ENCODE measurements at regions not wholly inside any gene's neighbourhood (a gene's known extent, or its start where the extent isn't known, plus 50 kb on each side); places are given as distances from the start of the nearest gene placed in this dataset.

DNA sequence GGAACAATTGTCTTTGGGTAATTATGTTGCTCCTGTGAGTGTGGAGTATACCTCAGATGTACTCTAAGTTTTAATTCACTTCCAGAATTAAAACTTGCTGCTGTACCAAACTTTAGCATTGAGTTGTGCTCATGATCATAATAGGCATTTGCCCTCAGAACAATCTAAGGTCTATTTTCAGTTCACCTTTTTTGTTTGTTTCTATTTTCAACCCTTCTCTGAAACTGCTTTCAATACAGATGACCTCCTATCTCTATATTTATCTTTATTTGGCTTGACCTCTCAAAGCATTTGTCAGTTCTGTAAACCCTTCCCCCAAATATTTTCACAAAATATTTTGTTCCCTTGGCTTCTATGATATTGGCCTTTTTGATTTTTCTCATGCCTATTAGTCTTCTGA, 873.0 kb downstream of the OLFM4 start:
- Histone ChIP-seq H3K18ac (ENCODE audit: extremely low read depth, low read length) (no peak overlapping the region), H2BK20ac (ENCODE audit: low read length) (no peak overlapping the region), H2AFZ (ENCODE audit: low read length) (no peak overlapping the region), H3K36me3 (ENCODE audit: control insufficient read depth in 2 of 4, insufficient read depth in 4 of 4, low read length in 3 of 4) (no peaks in the 10 kb centered on the region), H4K5ac (ENCODE audit: insufficient read length, low read depth, low read length) (no peak overlapping the region), H3K79me2 (ENCODE audit: control insufficient read depth in 1 of 2, insufficient read depth in 2 of 2, low read length in 2 of 2) (no peaks in the 10 kb centered on the region), H3K4me3 (ENCODE audit: extremely low read depth in 1 of 4, insufficient read depth in 2 of 4, low read depth in 3 of 4, low read length in 4 of 4) (no peak overlapping the region), H3K79me1 (ENCODE audit: low read depth, low read length) (no peaks in the 10 kb centered on the region), H2BK15ac (ENCODE audit: low read length) (no peak overlapping the region), H3K23ac (ENCODE audit: insufficient read length) (no peak overlapping the region), H2BK12ac (ENCODE audit: low read depth, low read length) (no peak overlapping the region), H3K56ac (replicated peaks; ENCODE audit: insufficient read length, low read depth, low read length) (no peak overlapping the region), H3K14ac (ENCODE audit: insufficient read length) (no peak overlapping the region), H3K27ac (ENCODE audit: low read depth, low read length) (no peak overlapping the region), H3K4me2 (ENCODE audit: insufficient read depth in 1 of 2, low read depth in 2 of 2, low read length in 2 of 2) (no peak overlapping the region), H4K20me1 (replicated peaks in 1 of 2; ENCODE audit: control insufficient read depth in 1 of 2, insufficient read depth in 2 of 2, low read length in 2 of 2) (no peaks in the 10 kb centered on the region), H3K23me2 (ENCODE audit: low read depth, low read length) (no peaks in the 10 kb centered on the region), H2BK120ac (replicated peaks; ENCODE audit: low read depth, low read length) (no peak overlapping the region), H3K9ac (replicated peaks in 1 of 4; ENCODE audit: extremely low read depth in 1 of 4, low read depth in 3 of 4, low read length in 3 of 4) (no peak overlapping the region), H3K27me3 (replicated peaks in 1 of 4; ENCODE audit: control insufficient read depth in 3 of 4, extremely low read depth in 1 of 4, insufficient read depth in 3 of 4, low read length in 3 of 4) (no peaks in the 10 kb centered on the region), H3K4ac (replicated peaks; ENCODE audit: insufficient read length, low read depth, low read length) (no peak overlapping the region), H2BK5ac (ENCODE audit: low read depth, low read length) (no peak overlapping the region), H2AK5ac (ENCODE audit: low read depth, low read length) (no peak overlapping the region), H4K91ac (replicated peaks; ENCODE audit: insufficient read length, low read length) (no peak overlapping the region), H4K8ac (ENCODE audit: extremely low read depth, insufficient read depth, low read length) (no peak overlapping the region), H3K4me1 (replicated peaks in 1 of 4; ENCODE audit: control insufficient read depth in 3 of 4, insufficient read depth in 4 of 4, low read length in 3 of 4) (no peaks in the 10 kb centered on the region), H3K9me3 (ENCODE audit: insufficient read depth in 2 of 2, low read depth in 1 of 2, low read length in 1 of 2) (no peaks in the 10 kb centered on the region)
- ChIA-PET CTCF (ENCODE audit: partially characterized antibody) (no interaction called here), POLR2A (ENCODE audit: partially characterized antibody) (no interaction called here)
- DNase-seq (ENCODE audit: low read depth in 1 of 2, low spot score in 2 of 2) = no peak
- FAIRE-seq = no peak
- no peak for TF ChIP-seq SUZ12 (IDR thresholded peaks at IDR 0.05; ENCODE audit: low read length)
- TF ChIP-seq, protein P1, sequence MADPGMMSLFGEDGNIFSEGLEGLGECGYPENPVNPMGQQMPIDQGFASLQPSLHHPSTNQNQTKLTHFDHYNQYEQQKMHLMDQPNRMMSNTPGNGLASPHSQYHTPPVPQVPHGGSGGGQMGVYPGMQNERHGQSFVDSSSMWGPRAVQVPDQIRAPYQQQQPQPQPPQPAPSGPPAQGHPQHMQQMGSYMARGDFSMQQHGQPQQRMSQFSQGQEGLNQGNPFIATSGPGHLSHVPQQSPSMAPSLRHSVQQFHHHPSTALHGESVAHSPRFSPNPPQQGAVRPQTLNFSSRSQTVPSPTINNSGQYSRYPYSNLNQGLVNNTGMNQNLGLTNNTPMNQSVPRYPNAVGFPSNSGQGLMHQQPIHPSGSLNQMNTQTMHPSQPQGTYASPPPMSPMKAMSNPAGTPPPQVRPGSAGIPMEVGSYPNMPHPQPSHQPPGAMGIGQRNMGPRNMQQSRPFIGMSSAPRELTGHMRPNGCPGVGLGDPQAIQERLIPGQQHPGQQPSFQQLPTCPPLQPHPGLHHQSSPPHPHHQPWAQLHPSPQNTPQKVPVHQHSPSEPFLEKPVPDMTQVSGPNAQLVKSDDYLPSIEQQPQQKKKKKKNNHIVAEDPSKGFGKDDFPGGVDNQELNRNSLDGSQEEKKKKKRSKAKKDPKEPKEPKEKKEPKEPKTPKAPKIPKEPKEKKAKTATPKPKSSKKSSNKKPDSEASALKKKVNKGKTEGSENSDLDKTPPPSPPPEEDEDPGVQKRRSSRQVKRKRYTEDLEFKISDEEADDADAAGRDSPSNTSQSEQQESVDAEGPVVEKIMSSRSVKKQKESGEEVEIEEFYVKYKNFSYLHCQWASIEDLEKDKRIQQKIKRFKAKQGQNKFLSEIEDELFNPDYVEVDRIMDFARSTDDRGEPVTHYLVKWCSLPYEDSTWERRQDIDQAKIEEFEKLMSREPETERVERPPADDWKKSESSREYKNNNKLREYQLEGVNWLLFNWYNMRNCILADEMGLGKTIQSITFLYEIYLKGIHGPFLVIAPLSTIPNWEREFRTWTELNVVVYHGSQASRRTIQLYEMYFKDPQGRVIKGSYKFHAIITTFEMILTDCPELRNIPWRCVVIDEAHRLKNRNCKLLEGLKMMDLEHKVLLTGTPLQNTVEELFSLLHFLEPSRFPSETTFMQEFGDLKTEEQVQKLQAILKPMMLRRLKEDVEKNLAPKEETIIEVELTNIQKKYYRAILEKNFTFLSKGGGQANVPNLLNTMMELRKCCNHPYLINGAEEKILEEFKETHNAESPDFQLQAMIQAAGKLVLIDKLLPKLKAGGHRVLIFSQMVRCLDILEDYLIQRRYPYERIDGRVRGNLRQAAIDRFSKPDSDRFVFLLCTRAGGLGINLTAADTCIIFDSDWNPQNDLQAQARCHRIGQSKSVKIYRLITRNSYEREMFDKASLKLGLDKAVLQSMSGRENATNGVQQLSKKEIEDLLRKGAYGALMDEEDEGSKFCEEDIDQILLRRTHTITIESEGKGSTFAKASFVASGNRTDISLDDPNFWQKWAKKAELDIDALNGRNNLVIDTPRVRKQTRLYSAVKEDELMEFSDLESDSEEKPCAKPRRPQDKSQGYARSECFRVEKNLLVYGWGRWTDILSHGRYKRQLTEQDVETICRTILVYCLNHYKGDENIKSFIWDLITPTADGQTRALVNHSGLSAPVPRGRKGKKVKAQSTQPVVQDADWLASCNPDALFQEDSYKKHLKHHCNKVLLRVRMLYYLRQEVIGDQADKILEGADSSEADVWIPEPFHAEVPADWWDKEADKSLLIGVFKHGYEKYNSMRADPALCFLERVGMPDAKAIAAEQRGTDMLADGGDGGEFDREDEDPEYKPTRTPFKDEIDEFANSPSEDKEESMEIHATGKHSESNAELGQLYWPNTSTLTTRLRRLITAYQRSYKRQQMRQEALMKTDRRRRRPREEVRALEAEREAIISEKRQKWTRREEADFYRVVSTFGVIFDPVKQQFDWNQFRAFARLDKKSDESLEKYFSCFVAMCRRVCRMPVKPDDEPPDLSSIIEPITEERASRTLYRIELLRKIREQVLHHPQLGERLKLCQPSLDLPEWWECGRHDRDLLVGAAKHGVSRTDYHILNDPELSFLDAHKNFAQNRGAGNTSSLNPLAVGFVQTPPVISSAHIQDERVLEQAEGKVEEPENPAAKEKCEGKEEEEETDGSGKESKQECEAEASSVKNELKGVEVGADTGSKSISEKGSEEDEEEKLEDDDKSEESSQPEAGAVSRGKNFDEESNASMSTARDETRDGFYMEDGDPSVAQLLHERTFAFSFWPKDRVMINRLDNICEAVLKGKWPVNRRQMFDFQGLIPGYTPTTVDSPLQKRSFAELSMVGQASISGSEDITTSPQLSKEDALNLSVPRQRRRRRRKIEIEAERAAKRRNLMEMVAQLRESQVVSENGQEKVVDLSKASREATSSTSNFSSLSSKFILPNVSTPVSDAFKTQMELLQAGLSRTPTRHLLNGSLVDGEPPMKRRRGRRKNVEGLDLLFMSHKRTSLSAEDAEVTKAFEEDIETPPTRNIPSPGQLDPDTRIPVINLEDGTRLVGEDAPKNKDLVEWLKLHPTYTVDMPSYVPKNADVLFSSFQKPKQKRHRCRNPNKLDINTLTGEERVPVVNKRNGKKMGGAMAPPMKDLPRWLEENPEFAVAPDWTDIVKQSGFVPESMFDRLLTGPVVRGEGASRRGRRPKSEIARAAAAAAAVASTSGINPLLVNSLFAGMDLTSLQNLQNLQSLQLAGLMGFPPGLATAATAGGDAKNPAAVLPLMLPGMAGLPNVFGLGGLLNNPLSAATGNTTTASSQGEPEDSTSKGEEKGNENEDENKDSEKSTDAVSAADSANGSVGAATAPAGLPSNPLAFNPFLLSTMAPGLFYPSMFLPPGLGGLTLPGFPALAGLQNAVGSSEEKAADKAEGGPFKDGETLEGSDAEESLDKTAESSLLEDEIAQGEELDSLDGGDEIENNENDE (IDR thresholded peaks at IDR 0.05; ENCODE audit: insufficient replicate concordance, low read length) = no peak
